Trophoblast cell (in vitro differentiated cells and primary cell): ENCODE measurements at regions not wholly inside any gene's neighbourhood (a gene's known extent, or its start where the extent isn't known, plus 50 kb on each side); places are given as distances from the start of the nearest gene placed in this dataset.
"Not testable (repeated sequence)": the region's sequence is repeated elsewhere in the genome, so short reads cannot be mapped to it uniquely, and the experiment has no call there.

Experiments
- DNase-seq, 2 donors: peaks; one replicate each; pipeline ENCODE4 v3.0.0-alpha.2; 2016
- H2AFZ ChIP-seq: 2 replicates; pipeline ENCODE4 v1.6.1; 2013; ENCODE audit warnings: low read length, moderate library complexity, mild to moderate bottlenecking; ENCODE audit not compliant: insufficient read depth, poor library complexity
- H2AK5ac ChIP-seq: 2 replicates; pipeline ENCODE4 v1.6.1; 2013; ENCODE audit warnings: mild to moderate bottlenecking, low read length
- H2BK120ac ChIP-seq: 2 replicates; pipeline ENCODE4 v1.6.1; 2013; ENCODE audit warnings: low read length, mild to moderate bottlenecking, moderate library complexity; ENCODE audit not compliant: insufficient read depth, poor library complexity
- H2BK12ac ChIP-seq: 2 replicates; pipeline ENCODE4 v1.6.1; 2013; ENCODE audit warnings: mild to moderate bottlenecking, low read length, moderate library complexity
- H2BK5ac ChIP-seq: 2 replicates; pipeline ENCODE4 v1.6.1; 2013; ENCODE audit warnings: low read length, low read depth, moderate library complexity, mild to moderate bottlenecking; ENCODE audit not compliant: poor library complexity
- H3K14ac ChIP-seq: 2 replicates; pipeline ENCODE4 v1.6.1; 2013; ENCODE audit warnings: mild to moderate bottlenecking, low read length
- H3K18ac ChIP-seq: 2 replicates; pipeline ENCODE4 v1.6.1; 2013; ENCODE audit warnings: mild to moderate bottlenecking, low read length
- H3K23ac ChIP-seq: 2 replicates; pipeline ENCODE4 v1.6.1; 2013; ENCODE audit warnings: low read length
- H3K27ac ChIP-seq: 2 replicates; pipeline ENCODE4 v1.5.1; 2013; ENCODE audit warnings: low read depth, mild to moderate bottlenecking, inconsistent platforms, low read length, moderate library complexity
- H3K27me3 ChIP-seq: 2 replicates; pipeline ENCODE4 v1.6.1; 2013; ENCODE audit warnings: inconsistent platforms, mild to moderate bottlenecking, low read length, moderate library complexity; ENCODE audit not compliant: insufficient read depth
- H3K36me3 ChIP-seq, 2 experiments: 1 replicate in 1 of 2; 2 replicates in 1 of 2; pipeline ENCODE4 v1.6.1; 2013; ENCODE audit warnings: low read length in 2 of 2, mild to moderate bottlenecking in 2 of 2, moderate library complexity in 1 of 2; ENCODE audit not compliant: insufficient read depth in 2 of 2, control insufficient read depth in 1 of 2
- H3K4ac ChIP-seq: 2 replicates; pipeline ENCODE4 v1.6.1; 2013; ENCODE audit warnings: low read depth, mild to moderate bottlenecking, low read length, moderate library complexity
- H3K4me1 ChIP-seq, 2 experiments: 1 replicate in 1 of 2; 2 replicates in 1 of 2; pipeline ENCODE4 v1.6.1; 2013; ENCODE audit warnings: low read length in 2 of 2, mild to moderate bottlenecking in 2 of 2, moderate library complexity in 1 of 2; ENCODE audit not compliant: insufficient read depth in 2 of 2, control insufficient read depth in 1 of 2
- H3K4me2 ChIP-seq: 2 replicates; pipeline ENCODE4 v1.6.1; 2013; ENCODE audit warnings: inconsistent platforms, mild to moderate bottlenecking, low read length, moderate library complexity
- H3K4me3 ChIP-seq: 2 replicates; pipeline ENCODE4 v1.5.1; 2013; ENCODE audit warnings: mild to moderate bottlenecking, low read depth, low read length, inconsistent platforms
- H3K79me1 ChIP-seq: one replicate; pipeline ENCODE4 v1.6.1; 2013; ENCODE audit warnings: low read length
- H3K79me2 ChIP-seq: 2 replicates; pipeline ENCODE4 v1.6.1; 2013; ENCODE audit warnings: low read length, mild to moderate bottlenecking; ENCODE audit not compliant: control insufficient read depth, insufficient read depth, poor library complexity
- H3K9ac ChIP-seq: 2 replicates; pipeline ENCODE4 v1.6.1; 2013; ENCODE audit warnings: mild to moderate bottlenecking, low read length
- H3K9me3 ChIP-seq: 2 replicates; pipeline ENCODE4 v1.6.1; 2013; ENCODE audit warnings: low read depth, mild to moderate bottlenecking, control low read depth, inconsistent platforms, low read length; ENCODE audit not compliant: insufficient read depth
- H4K12ac ChIP-seq: 2 replicates; pipeline ENCODE4 v1.6.1; 2013; ENCODE audit warnings: low read depth, mild to moderate bottlenecking, low read length, moderate library complexity
- H4K8ac ChIP-seq: 2 replicates; pipeline ENCODE4 v1.6.1; 2013; ENCODE audit warnings: low read depth, mild to moderate bottlenecking, low read length, moderate library complexity
- H4K91ac ChIP-seq: one replicate; pipeline ENCODE4 v1.6.1; 2013; ENCODE audit warnings: low read depth, mild to moderate bottlenecking, low read length, moderate library complexity
- whole genome bisulfite sequencing: extraction: QIAGEN DNeasy Blood & Tissue Kit; methylation state at CpG from one replicate; pipeline ENCODE4 v1.1.7; 2013; ENCODE audit warnings: missing lambda C conversion rate; ENCODE audit not compliant: insufficient read length, insufficient coverage; ENCODE audit errors: extremely low coverage; 5-methylcytosine and 5-hydroxymethylcytosine counted together

DNA sequence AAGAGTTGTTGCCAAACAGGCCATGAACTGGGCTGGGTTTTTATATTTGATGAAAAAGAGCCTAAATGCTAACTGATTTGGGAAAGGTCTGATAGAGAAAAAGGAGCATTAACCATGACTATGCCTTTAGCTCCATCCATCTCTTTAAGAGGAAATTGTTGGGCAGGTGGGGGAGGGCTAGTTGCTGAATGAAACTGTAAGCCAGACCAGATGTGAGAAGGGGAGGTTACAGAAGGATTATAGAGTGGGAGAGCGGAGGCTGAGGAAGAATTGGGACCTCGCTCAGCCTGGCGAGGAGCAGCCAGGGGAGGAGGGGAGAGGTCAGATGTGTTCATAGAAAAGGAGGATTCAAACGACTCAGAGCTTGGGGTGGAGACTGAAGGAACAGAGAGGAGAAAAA lies 74.9 kb upstream of the OTUD4 start:
- H3K9me3 ChIP-seq, H3K23ac ChIP-seq, H2AK5ac ChIP-seq, H3K18ac ChIP-seq, H4K8ac ChIP-seq, H3K27ac ChIP-seq, H3K79me2 ChIP-seq, H3K79me1 ChIP-seq, H2AFZ ChIP-seq, H3K4me2 ChIP-seq, DNase-seq, H3K36me3 ChIP-seq, H2BK5ac ChIP-seq, H4K91ac ChIP-seq, H2BK12ac ChIP-seq, H3K4me1 ChIP-seq, H3K9ac ChIP-seq, H3K4ac ChIP-seq, H2BK120ac ChIP-seq, H3K14ac ChIP-seq, H3K4me3 ChIP-seq, H4K12ac ChIP-seq, H3K27me3 ChIP-seq: not testable (repeated sequence)
- WGBS, result no CpG with 5 or more reads among the region's 4 CpGs

DNA sequence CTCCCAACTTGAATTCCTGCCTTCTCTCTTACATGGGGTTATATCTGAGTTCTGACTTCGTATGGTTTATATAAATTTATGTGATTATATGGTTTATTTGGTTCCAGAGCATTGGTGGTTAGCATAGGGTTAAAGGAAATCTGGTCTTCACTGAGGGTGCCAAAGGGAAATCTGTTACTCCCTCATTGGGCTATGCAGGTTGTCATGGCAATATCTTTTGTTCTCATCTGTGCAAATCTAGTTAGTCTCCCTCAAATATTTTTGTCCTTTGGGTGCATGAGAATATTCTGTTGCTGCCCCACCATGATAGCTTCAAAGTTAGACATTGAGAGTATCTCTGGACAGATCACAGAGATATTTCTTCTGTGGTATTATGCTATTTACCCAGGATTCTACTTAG lies 71.8 kb upstream of the OTUD4 start:
- no peak overlapping the region for H4K91ac ChIP-seq

DNA sequence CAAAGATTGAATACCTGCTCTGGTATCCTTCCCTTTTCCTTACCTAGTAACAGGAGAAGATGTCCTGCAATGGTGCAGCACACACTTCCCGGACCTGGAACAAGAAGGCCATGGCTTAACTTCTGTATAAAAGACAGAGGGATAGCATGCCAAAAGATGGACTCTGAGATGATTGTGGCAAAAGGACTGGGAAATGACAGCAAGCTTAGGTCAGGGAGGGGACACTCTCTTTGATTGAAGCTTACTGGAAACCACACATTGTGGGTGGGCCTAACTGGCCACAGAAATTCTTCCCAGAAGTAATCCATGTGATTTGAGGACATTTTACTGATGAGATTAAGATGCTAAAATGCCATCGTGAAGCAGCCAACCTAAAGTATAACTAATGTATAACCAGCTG lies 71.0 kb upstream of the OTUD4 start:
- Histone ChIP-seq H3K18ac (no peak overlapping the region), H3K27me3 (no peaks in the 10 kb centered on the region), H3K79me2 (no peaks in the 10 kb centered on the region)

More for the DNA sequence above, 71.8 kb upstream of the OTUD4 start:
- H2BK5ac ChIP-seq, result no peak overlapping the region
- H4K12ac ChIP-seq, result no peak overlapping the region
- no peak overlapping the region for H3K23ac ChIP-seq
- H2AK5ac ChIP-seq, result no peak overlapping the region
- H3K27ac ChIP-seq, result no peak overlapping the region
- H3K9me3 ChIP-seq, result no peaks in the 10 kb centered on the region
- no peaks in the 10 kb centered on the region for H3K36me3 ChIP-seq
- H3K4ac ChIP-seq, result no peak overlapping the region
- H3K4me1 ChIP-seq, result no peaks in the 10 kb centered on the region
- H3K27me3 ChIP-seq, result no peaks in the 10 kb centered on the region
- no peak overlapping the region for H2BK120ac ChIP-seq
- H3K18ac ChIP-seq, result no peak overlapping the region
- no peak for DNase-seq
- no peaks in the 10 kb centered on the region for H3K79me1 ChIP-seq
- H3K4me3 ChIP-seq, result no peak overlapping the region
- no peak overlapping the region for H3K9ac ChIP-seq
- no peak overlapping the region for H4K8ac ChIP-seq
- no CpG with 5 or more reads among the region's 1 CpG for WGBS
- no peaks in the 10 kb centered on the region for H3K79me2 ChIP-seq
- H2AFZ ChIP-seq, result no peak overlapping the region
- H2BK12ac ChIP-seq, result no peak overlapping the region
- H3K14ac ChIP-seq, result no peak overlapping the region
- H3K4me2 ChIP-seq, result no peak overlapping the region

DNA sequence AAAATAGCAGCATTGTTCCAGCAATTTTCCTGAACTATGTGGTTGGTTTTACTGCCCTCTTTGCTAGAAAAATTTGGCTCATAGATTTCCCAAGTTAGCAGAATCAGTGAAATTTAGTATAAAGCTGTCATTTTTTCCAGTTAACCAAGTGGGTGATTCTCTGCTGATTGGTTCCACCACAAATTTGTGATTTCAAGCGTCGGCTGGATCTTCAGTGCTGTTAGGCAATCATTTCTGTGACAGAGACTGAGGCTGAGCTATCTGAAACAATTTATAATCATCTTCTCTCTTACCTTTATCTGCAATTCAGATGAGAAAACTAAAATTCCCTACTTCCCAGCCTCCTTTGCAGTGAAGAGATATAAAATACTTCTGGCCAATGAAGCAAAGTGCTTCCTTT lies 68.6 kb upstream of the OTUD4 start:
- H3K9me3 ChIP-seq, result no peaks in the 10 kb centered on the region
- no peaks in the 10 kb centered on the region for H3K27me3 ChIP-seq
- no peaks in the 10 kb centered on the region for H3K79me2 ChIP-seq
- H3K79me1 ChIP-seq, result no peaks in the 10 kb centered on the region
- no peak overlapping the region for H3K9ac ChIP-seq
- H3K4ac ChIP-seq, result no peak overlapping the region
- WGBS, result no CpG with 5 or more reads among the region's 2 CpGs
- DNase-seq, result no peak
- no peak overlapping the region for H2BK12ac ChIP-seq
- H2BK5ac ChIP-seq, result no peak overlapping the region
- H2BK120ac ChIP-seq, result no peak overlapping the region
- H4K91ac ChIP-seq, result no peak overlapping the region
- H3K23ac ChIP-seq, result no peak overlapping the region
- H3K14ac ChIP-seq, result no peak overlapping the region
- H3K18ac ChIP-seq, result no peak overlapping the region
- H2AK5ac ChIP-seq, result no peak overlapping the region
- no peak overlapping the region for H4K8ac ChIP-seq
- H3K27ac ChIP-seq, result no peak overlapping the region
- no peak overlapping the region for H2AFZ ChIP-seq
- H3K4me1 ChIP-seq, result no peaks in the 10 kb centered on the region
- no peak overlapping the region for H4K12ac ChIP-seq
- H3K4me2 ChIP-seq, result no peak overlapping the region
- H3K36me3 ChIP-seq, result no peaks in the 10 kb centered on the region
- H3K4me3 ChIP-seq, result no peak overlapping the region

More for the DNA sequence above, 71.0 kb upstream of the OTUD4 start:
- WGBS, result no CpG with 5 or more reads among the region's 2 CpGs
- Histone ChIP-seq H4K12ac (no peak overlapping the region), H3K79me1 (no peaks in the 10 kb centered on the region), H2AFZ (no peak overlapping the region), H3K4me3 (no peak overlapping the region), H3K27ac (no peak overlapping the region), H3K14ac (no peak overlapping the region), H3K23ac (no peak overlapping the region), H2BK5ac (no peak overlapping the region), H4K91ac (no peak overlapping the region), H3K9ac (no peak overlapping the region), H2AK5ac (no peak overlapping the region), H2BK120ac (no peak overlapping the region), H3K9me3 (no peaks in the 10 kb centered on the region), H3K36me3 (no peaks in the 10 kb centered on the region), H2BK12ac (no peak overlapping the region), H3K4me2 (no peak overlapping the region), H3K4ac (no peak overlapping the region), H4K8ac (no peak overlapping the region), H3K4me1 (no peaks in the 10 kb centered on the region)
- no peak for DNase-seq
